GM12878 (cell line): ENCODE measurements at regions not wholly inside any gene's neighbourhood (a gene's known extent, or its start where the extent isn't known, plus 50 kb on each side); places are given as distances from the start of the nearest gene placed in this dataset.
A peak's percentile ranks its signal among the peaks of the same experiment; 100 is the strongest.

Experiments used
- ATAC-seq: fragments of 200-7000 bp; cut with Tn5 transposase; 3 replicates; pipeline ENCODE4 v1.9.1; 2020; ENCODE audit warnings: mild to moderate bottlenecking, moderate library complexity
- BruUV-seq: library from RNA; stranded (reverse); fragments of 400-500 nt; replicated peaks from 2 replicates; lab custom pipeline; 2021; lab: Mats Ljungman, UMichigan
- CTCF ChIA-PET: fragments of 300-600 bp; sonication (Branson Sonifier 250); formaldehyde crosslinking; extraction: SDS; loops from one replicate; lab custom pipeline; 2021; ENCODE audit warnings: inconsistent platforms; lab: Yijun Ruan, JAX
- POLR2A ChIA-PET: fragments of 350-600 bp; formaldehyde crosslinking; extraction: SDS; loops from one replicate; lab custom pipeline; 2021; ENCODE audit warnings: inconsistent platforms; lab: Charles Lee
- RAD21 ChIA-PET: fragments of 300-600 bp; sonication (Branson Sonifier 250); formaldehyde crosslinking; loops from one replicate; lab custom pipeline; 2023; ENCODE audit warnings: antibody characterized with exemption; ENCODE audit not compliant: unreplicated experiment; lab: Charles Lee
- SMC1A ChIA-PET: fragments of 300-600 bp; sonication (Branson Sonifier 250); formaldehyde crosslinking; loops from one replicate; lab custom pipeline; 2023; ENCODE audit not compliant: unreplicated experiment, uncharacterized antibody; lab: Charles Lee
- DNase-seq: peaks from one replicate; pipeline ENCODE4 v3.0.0-alpha.2; 2011; ENCODE audit warnings: low read depth, low spot score
- FAIRE-seq: peaks from 3 replicates; lab custom pipeline; 2011; peaks lifted over from hg19 to GRCh38; lab: Jason Lieb, UNC
- H2AFZ ChIP-seq: 2 replicates; pipeline ENCODE4 v1.6.0; 2011; ENCODE audit warnings: low read depth, low read length, control low read depth; ENCODE audit not compliant: control insufficient read depth
- H3K27ac ChIP-seq: 2 replicates; pipeline ENCODE4 v1.5.1; 2011; ENCODE audit warnings: control low read depth; ENCODE audit not compliant: control insufficient read depth, insufficient read depth
- H3K27me3 ChIP-seq, 2 experiments: replicated peaks in 1 of 2; 2 replicates each; pipeline versions ENCODE4 v1.6.0 to v1.6.1; 2011; ENCODE audit warnings: low read length in 1 of 2; ENCODE audit not compliant: control insufficient read depth in 2 of 2, insufficient read depth in 2 of 2
- H3K36me3 ChIP-seq, 2 experiments: 2 replicates each; pipeline ENCODE4 v1.5.1; 2011; ENCODE audit warnings: low read length in 1 of 2; ENCODE audit not compliant: control insufficient read depth in 2 of 2, insufficient read depth in 2 of 2
- H3K4me1 ChIP-seq: 2 replicates; pipeline ENCODE4 v1.6.1; 2011; ENCODE audit warnings: mild to moderate bottlenecking, low read length, moderate library complexity, mixed read lengths; ENCODE audit not compliant: control insufficient read depth, insufficient read depth
- H3K4me2 ChIP-seq: 2 replicates; pipeline ENCODE4 v1.6.0; 2011; ENCODE audit warnings: control low read depth; ENCODE audit not compliant: control insufficient read depth, insufficient read depth
- H3K4me3 ChIP-seq: fragments of 200-600 bp; sonication (generic); 2 replicates; pipeline ENCODE4 v1.5.1; 2016
- H3K79me2 ChIP-seq: 2 replicates; pipeline ENCODE4 v1.6.0; 2011; ENCODE audit warnings: low read length; ENCODE audit not compliant: control insufficient read depth, insufficient read depth
- H3K9ac ChIP-seq: 2 replicates; pipeline ENCODE4 v1.8.0; 2011; ENCODE audit warnings: low read length, control low read depth, mixed read lengths; ENCODE audit not compliant: control insufficient read depth, insufficient read depth
- H3K9me3 ChIP-seq: replicated peaks from 3 replicates; pipeline ENCODE4 v1.5.1; 2011; ENCODE audit warnings: mild to moderate bottlenecking, low read length; ENCODE audit not compliant: control insufficient read depth, insufficient read depth
- H4K20me1 ChIP-seq: 2 replicates; pipeline ENCODE4 v1.6.0; 2011; ENCODE audit not compliant: control insufficient read depth, insufficient read depth
- BHLHE40 ChIP-seq, 2 experiments: fragments of 450-650 bp in 1 of 2; IDR thresholded peaks; 2 replicates each; pipeline ENCODE4 v1.6.1; 2011 to 2017; ENCODE audit warnings: low read depth in 2 of 2, borderline replicate concordance in 1 of 2, improper control_type of control experiment in 1 of 2, low read length in 1 of 2, mild to moderate bottlenecking in 1 of 2
- EGR1 ChIP-seq, 2 experiments: IDR thresholded peaks; 1 replicate in 1 of 2; 2 replicates in 1 of 2; pipeline ENCODE4 v1.6.1; 2011 to 2012; ENCODE audit warnings: low read depth in 2 of 2, low read length in 2 of 2, borderline replicate concordance in 1 of 2, mild to moderate bottlenecking in 1 of 2, moderate library complexity in 1 of 2
- HDAC6 ChIP-seq: fragments of 200-600 bp; sonication (generic); IDR thresholded peaks from one replicate; pipeline ENCODE4 v1.8.0; 2017; ENCODE audit warnings: antibody characterized with exemption; ENCODE audit not compliant: unreplicated experiment
- KLF5 ChIP-seq: fragments of 450-650 bp; IDR thresholded peaks from 2 replicates; pipeline ENCODE4 v1.6.1; 2014; ENCODE audit warnings: mild to moderate bottlenecking; ENCODE audit not compliant: partially characterized antibody
- NR2C2 ChIP-seq: IDR thresholded peaks from 2 replicates; pipeline ENCODE4 v1.6.1; 2011; ENCODE audit warnings: borderline replicate concordance, low read depth; ENCODE audit not compliant: control insufficient read depth, insufficient read length
- RELA ChIP-seq: fragments of 450-650 bp; IDR thresholded peaks from 2 replicates; pipeline ENCODE4 v1.8.0; 2014; ENCODE audit warnings: borderline replicate concordance; ENCODE audit not compliant: partially characterized antibody
- TBL1XR1 ChIP-seq: IDR thresholded peaks from 2 replicates; pipeline ENCODE4 v1.6.1; 2012; ENCODE audit warnings: low read depth, low read length, improper control_type of control experiment
- WGBS: methylation state at CpG from one replicate; pipeline ENCODE4 v1.1.6; 2016; ENCODE audit warnings: low lambda C conversion rate; ENCODE audit not compliant: insufficient replicate concordance, insufficient coverage; ENCODE audit errors: missing lambda C conversion rate; 5-methylcytosine and 5-hydroxymethylcytosine counted together
- in situ Hi-C: fragments of 300-500 bp; cut with MboI; formaldehyde crosslinking; loops from 9 replicates; pipeline ENCODE4 v1.14.3; 2018; ENCODE audit warnings: mixed read lengths
- intact Hi-C: fragments of 100-400 bp; cut with micrococcal nuclease; formaldehyde crosslinking; loops from one replicate; pipeline ENCODE4 v1.14.2; 2022; ENCODE audit not compliant: unreplicated experiment
- TF ChIP-seq, protein P1 (sequence below): IDR thresholded peaks from 2 replicates; pipeline ENCODE4 v1.6.1; 2012; ENCODE audit warnings: low read length, inconsistent platforms

DNA sequence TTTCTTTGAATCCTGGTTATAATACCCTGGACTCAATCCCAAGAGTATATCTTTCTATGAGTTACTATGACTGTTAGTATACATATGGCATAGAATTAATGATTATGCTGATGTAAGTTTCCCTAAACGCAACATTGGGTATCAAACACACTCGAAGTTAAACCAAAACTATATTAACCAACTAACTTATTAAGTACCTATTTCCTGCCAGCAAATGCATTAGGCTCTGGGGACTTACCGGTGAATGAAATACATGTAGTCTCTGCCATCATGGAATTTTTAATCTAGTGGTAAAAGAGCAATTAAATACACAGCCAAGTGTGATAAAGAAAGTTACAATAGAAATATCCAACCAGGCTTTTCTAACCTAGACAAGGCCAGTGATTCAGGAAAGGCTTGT lies 193.6 kb upstream of the ADGRL2 start:
- ChIA-PET CTCF (interaction anchor here (8.2 kb wide), 1 partner anchor 57 kb away, joined by 60 read pairs; no protein-coding TSS in a partner anchor), SMC1A (interaction anchor here (0.6 to 11.6 kb wide), 9 partner anchors 9 to 152 kb away, joined by 3 to 161 read pairs (median 3); no protein-coding TSS in a partner anchor), RAD21 (interaction anchor here (0.9 to 2.8 kb wide), 7 partner anchors 10 to 153 kb away, joined by 3 to 6 read pairs (median 4); no protein-coding TSS in a partner anchor), POLR2A (no interaction called here)
- BruUV-seq, result no TSS peak
- Histone ChIP-seq H3K36me3 (no peaks in the 10 kb centered on the region), H3K27me3 (no peaks in the 10 kb centered on the region), H3K4me2 (no peak overlapping the region), H3K9ac (no peak overlapping the region), H3K79me2 (no peaks in the 10 kb centered on the region), H3K4me1 (no peaks in the 10 kb centered on the region), H4K20me1 (no peaks in the 10 kb centered on the region), H3K9me3 (no peaks in the 10 kb centered on the region), H3K4me3 (no peak overlapping the region), H3K27ac (no peak overlapping the region), H2AFZ (no peak overlapping the region)
- DNase-seq (no peak), FAIRE-seq (no peak), ATAC-seq (peak; percentile 31)
- no peak for TF ChIP-seq NR2C2
- peak in 1 of 2 experiments; percentile 11; a peak in 1 of 4 replicates for TF ChIP-seq BHLHE40 (IDR thresholded peaks at IDR 0.05; ENCODE audit: borderline replicate concordance in 1 of 2, low read depth in 2 of 2, low read length in 1 of 2)
- WGBS, result 62% methylated on average over 3 of the region's 3 CpGs
- intact Hi-C loops, result no loop called here
- in situ Hi-C loops, result no loop called here

DNA sequence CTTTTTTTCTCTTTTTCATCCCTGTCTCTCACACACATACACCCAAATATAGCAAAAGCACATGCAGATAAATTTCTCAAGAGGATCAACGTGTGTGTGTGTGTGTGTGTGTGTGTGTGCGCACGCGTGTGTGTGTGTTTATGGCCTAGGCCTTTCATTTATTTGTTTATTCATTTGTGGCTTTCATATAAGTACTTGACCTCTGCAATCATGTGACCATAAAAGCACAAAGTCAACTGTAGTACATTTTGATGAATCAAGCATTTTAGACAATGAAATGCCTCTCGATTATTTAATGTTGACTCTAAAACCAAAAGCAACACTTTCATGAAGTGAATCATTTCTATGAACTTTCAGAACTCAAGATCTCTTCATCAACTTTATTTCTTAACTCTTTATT lies 194.1 kb upstream of the ADGRL2 start:
- CTCF ChIA-PET, result interaction anchor here (8.2 kb wide), 1 partner anchor 56 kb away, joined by 60 read pairs; no protein-coding TSS in a partner anchor
- SMC1A ChIA-PET, result interaction anchor here (0.6 to 11.6 kb wide), 7 partner anchors 9 to 134 kb away, joined by 3 to 161 read pairs (median 9); no protein-coding TSS in a partner anchor
- H3K4me3 ChIP-seq, result no peak overlapping the region
- WGBS, result 59% methylated on average over 5 of the region's 5 CpGs
- no peak overlapping the region for H3K27ac ChIP-seq
- in situ Hi-C loops (no loop called here), intact Hi-C loops (no loop called here)
- no peak overlapping the region for H2AFZ ChIP-seq
- no peak for DNase-seq
- H3K79me2 ChIP-seq, result no peaks in the 10 kb centered on the region
- RAD21 ChIA-PET, result interaction anchor here (0.9 to 2.8 kb wide), 3 partner anchors 24 to 154 kb away, joined by 3 to 6 read pairs (median 5); no protein-coding TSS in a partner anchor
- H3K27me3 ChIP-seq, result no peaks in the 10 kb centered on the region
- H4K20me1 ChIP-seq, result no peaks in the 10 kb centered on the region
- no peak overlapping the region for H3K9ac ChIP-seq
- no peaks in the 10 kb centered on the region for H3K36me3 ChIP-seq
- no peak for TF ChIP-seq TBL1XR1
- no peak for TF ChIP-seq RELA
- TF ChIP-seq KLF5, result no peak
- TF ChIP-seq EGR1 (IDR thresholded peaks at IDR 0.05; ENCODE audit: borderline replicate concordance in 1 of 2, low read depth in 2 of 2, low read length in 2 of 2), result no peak
- TF ChIP-seq, protein P1, sequence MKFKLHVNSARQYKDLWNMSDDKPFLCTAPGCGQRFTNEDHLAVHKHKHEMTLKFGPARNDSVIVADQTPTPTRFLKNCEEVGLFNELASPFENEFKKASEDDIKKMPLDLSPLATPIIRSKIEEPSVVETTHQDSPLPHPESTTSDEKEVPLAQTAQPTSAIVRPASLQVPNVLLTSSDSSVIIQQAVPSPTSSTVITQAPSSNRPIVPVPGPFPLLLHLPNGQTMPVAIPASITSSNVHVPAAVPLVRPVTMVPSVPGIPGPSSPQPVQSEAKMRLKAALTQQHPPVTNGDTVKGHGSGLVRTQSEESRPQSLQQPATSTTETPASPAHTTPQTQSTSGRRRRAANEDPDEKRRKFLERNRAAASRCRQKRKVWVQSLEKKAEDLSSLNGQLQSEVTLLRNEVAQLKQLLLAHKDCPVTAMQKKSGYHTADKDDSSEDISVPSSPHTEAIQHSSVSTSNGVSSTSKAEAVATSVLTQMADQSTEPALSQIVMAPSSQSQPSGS, result no peak
- TF ChIP-seq HDAC6, result no peak
- H3K4me1 ChIP-seq, result no peaks in the 10 kb centered on the region
- H3K9me3 ChIP-seq, result no peaks in the 10 kb centered on the region
- BruUV-seq, result no TSS peak
- H3K4me2 ChIP-seq, result no peak overlapping the region
- no peak for FAIRE-seq
- no peak for ATAC-seq
- POLR2A ChIA-PET, result no interaction called here
